HG03045 (cell line): ENCODE measurements at regions not wholly inside any gene's neighbourhood (a gene's known extent, or its start where the extent isn't known, plus 50 kb on each side); places are given as distances from the start of the nearest gene placed in this dataset.

Experiments used
- ATAC-seq: cut with Tn5 transposase; IDR thresholded peaks from one replicate; pipeline ENCODE4 v1.9.1; 2021; ENCODE audit warnings: mild to moderate bottlenecking, moderate library complexity; ENCODE audit not compliant: unreplicated experiment

- ATAC-seq = no peak
These were observed 157.9 kb downstream of the RPS12 start for GRCh38 chr6:132972254-132972653.

- ATAC-seq = no peak
These were observed 158.6 kb downstream of the RPS12 start for GRCh38 chr6:132972971-132973370.

GRCh38 chr6:132973514-132973993, 159.2 kb downstream of the RPS12 start:
- ATAC-seq = no peak

GRCh38 chr6:132974122-132974521, 159.8 kb downstream of the RPS12 start:
- no peak for ATAC-seq

- ATAC-seq = no peak
These were observed 163.0 kb downstream of the RPS12 start for GRCh38 chr6:132977413-132977812.

- no peak for ATAC-seq
These were observed 164.3 kb downstream of the RPS12 start for GRCh38 chr6:132978685-132979084.

GRCh38 chr6:132993738-132994137, 179.4 kb downstream of the RPS12 start:
- ATAC-seq = no peak

GRCh38 chr6:132995009-132995408, 180.6 kb downstream of the RPS12 start:
- no peak for ATAC-seq

GRCh38 chr6:132995432-132995831, 181.1 kb downstream of the RPS12 start:
- no peak for ATAC-seq

- ATAC-seq = no peak
These were observed 184.0 kb downstream of the RPS12 start for GRCh38 chr6:132998418-132998817.

- ATAC-seq = no peak
These were observed 186.7 kb downstream of the RPS12 start for GRCh38 chr6:133001040-133001565.

- no peak for ATAC-seq
These were observed 190.0 kb downstream of the RPS12 start for GRCh38 chr6:133004304-133004884.

GRCh38 chr6:133012774-133013173, 198.4 kb downstream of the RPS12 start:
- no peak for ATAC-seq

- ATAC-seq = no peak
These were observed 202.3 kb downstream of the RPS12 start for GRCh38 chr6:133016631-133017030.

GRCh38 chr6:133017581-133017980, 203.2 kb downstream of the RPS12 start:
- no peak for ATAC-seq

GRCh38 chr6:133026705-133027104, 212.3 kb downstream of the RPS12 start:
- ATAC-seq = no peak

- ATAC-seq = no peak
These were observed 207.9 kb upstream of the EYA4 start for GRCh38 chr6:133033263-133033662.

- ATAC-seq = no peak
These were observed 206.5 kb upstream of the EYA4 start for GRCh38 chr6:133034509-133035206.

- no peak for ATAC-seq
These were observed 200.9 kb upstream of the EYA4 start for GRCh38 chr6:133040094-133040802.

- ATAC-seq = no peak
These were observed 200.2 kb upstream of the EYA4 start for GRCh38 chr6:133040803-133041419.

- ATAC-seq = no peak
These were observed 198.5 kb upstream of the EYA4 start for GRCh38 chr6:133042550-133043120.
